Inflammatory macrophage (primary cell): ENCODE measurements at regions not wholly inside any gene's neighbourhood (a gene's known extent, or its start where the extent isn't known, plus 50 kb on each side); places are given as distances from the start of the nearest gene placed in this dataset.
"Not testable (repeated sequence)": the region's sequence is repeated elsewhere in the genome, so short reads cannot be mapped to it uniquely, and the experiment has no call there.

Experiments used
- DNase-seq, 2 donors: peaks; one replicate each; pipeline ENCODE4 v3.0.0-alpha.2; 2020 to 2022

DNA sequence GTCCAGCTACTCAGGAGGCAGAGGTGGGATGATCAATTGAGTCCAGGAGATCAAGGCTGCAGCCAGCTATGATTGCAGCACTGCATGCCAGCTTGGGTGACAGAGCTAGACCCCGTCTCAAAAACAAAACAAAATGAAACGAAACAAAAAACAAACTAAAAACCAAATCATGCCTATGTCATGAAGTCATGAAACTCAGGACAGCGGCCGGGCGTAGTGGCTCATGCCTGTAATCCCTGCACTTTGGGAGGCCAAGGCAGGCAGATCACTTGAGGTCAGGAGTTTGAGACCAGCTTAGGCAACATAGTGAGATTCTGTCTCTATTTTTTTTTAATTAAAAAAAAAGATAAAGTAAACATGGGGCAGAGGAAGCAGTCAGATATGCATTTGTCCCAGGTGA is 472.6 kb downstream of the GOLGA6L6 start:
- DNase-seq: not testable (repeated sequence)

DNA sequence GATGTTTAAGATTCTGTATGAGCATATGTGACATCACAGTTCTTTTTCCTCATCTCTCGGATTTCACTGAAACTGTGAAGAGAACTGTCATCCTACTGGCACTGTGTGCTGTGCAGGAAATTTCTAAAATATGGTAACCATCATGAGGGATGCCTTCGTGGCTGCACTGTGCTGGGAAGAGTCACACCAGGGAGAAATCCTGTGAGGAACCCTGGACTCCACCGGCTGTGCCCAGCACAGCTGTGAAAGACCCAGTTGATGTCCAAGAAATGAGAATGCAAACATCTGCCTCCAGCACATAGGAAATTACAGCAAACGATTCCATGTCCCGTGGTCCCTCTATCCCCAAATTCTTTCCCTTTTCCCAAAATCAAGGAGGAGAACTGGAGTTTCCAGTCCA is 475.4 kb downstream of the GOLGA6L6 start:
- peak in 1 of 2 donors; percentile 0 for DNase-seq

DNA sequence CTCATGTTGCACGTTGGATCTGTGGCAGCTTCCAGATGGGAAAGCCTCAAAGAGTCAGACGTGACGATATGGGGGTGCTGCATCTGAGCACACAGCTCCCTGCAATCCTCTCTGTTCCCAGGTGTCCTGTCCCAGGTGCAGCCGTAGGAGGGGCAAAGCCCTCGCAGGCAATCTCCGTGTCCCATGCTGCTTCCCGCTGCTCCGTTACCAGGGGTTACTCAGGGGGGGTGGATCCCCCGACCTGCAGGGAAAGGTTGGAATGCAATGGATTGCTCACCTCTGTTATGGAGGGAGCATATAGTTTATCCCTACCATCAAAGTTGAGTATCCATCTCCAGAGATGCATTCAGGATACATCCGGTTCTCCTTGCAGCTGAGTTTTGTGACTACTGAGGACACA is 476.1 kb downstream of the GOLGA6L6 start:
- DNase-seq: not testable (repeated sequence)

DNA sequence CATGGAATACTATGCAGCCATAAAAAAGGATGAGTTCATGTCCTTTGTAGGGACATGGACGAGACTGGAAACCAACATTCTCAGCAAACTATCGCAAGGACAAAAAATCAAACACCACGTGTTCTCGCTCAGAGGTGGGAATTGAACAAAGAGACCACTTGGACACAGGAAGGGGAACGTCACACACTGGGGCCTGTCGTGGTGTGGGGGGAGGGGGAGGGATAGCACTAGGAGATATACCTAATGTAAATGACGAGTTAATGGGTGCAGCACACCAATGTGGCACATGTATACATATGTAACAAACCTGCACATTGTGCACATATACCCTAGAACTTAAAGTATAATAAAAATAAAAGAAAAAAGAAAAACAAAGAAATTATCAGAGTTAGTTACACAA is 478.4 kb downstream of the GOLGA6L6 start:
- not testable (repeated sequence) for DNase-seq

DNA sequence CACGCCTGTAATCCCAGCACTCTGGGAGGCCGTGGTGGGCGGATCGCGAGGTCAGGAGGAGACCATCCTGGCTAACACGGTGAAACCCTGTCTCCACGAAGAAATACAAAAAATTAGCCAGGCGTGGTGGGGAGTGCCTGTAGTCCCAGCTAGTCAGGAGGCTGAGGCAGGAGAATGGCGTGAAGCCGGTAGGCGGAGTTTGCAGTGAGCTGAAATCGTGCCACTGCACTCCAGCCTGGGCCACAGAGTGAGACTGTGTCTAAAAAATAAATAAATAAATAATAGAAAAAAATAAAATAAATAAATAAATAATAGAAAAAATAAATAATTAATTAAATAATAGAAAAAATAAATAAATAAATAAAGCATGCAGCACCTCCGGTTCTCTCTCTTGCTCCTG is 480.8 kb downstream of the GOLGA6L6 start:
- DNase-seq: not testable (repeated sequence)

DNA sequence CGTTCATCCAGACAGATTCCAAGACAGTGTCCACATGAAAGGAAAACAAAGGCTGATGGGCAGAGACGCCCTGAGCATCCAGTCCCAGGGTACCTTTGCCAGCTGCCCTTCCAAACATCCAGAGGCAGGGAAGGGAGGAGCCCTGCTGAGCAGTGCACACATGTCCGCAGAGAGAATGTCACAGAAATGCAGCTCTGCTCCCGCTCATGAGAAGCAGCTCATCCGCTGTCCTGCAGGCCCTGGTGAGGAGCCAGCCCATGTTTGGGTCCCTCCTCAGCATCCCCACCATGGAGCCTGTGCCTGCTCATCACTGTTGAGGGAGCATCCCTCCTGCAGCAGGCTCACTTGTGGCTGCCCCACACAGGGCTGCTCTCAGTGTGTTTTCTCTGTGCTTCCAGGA is 484.7 kb downstream of the GOLGA6L6 start:
- not testable (repeated sequence) for DNase-seq

DNA sequence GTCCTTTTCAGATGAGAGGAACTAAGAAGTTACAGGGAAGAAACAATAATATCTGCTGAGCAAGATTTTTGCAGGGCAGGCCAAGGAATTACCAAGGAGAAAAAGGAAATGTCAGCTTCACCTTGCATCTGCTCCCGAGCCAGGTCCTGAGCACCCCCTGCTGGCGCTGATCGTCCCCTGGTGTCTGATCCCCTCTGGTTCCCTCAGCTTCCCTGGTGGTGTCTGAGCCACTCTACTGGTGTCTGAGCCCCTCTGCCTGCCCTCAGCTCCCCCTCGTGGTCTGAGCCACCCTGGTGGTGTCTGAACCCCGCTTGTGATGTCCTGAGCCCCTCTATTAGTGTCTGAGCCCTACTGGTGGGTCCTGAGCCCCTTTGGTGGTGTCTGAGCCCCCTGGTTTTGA is 485.7 kb downstream of the GOLGA6L6 start:
- peak in 1 of 2 donors; percentile 0 for DNase-seq

DNA sequence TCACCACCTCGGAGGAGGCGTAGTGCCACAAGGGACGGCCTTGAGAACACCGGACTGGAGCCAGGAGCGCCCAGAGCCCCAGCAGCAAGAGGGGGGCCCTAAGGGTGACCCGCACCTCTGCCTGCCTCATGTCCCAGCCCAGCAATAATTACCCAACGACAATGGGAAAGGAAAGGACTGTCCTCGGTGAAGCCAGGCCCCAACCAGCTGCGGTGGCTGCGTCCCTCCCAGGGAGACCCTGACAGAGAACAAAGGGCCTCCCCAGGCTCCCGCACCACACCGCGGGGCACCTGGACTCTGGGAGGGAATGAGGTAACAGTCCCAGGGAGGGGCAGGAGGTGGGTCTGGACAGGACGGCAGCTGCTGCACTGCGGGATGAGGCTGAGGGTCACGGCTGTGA is 493.4 kb downstream of the GOLGA6L6 start:
- not testable (repeated sequence) for DNase-seq

DNA sequence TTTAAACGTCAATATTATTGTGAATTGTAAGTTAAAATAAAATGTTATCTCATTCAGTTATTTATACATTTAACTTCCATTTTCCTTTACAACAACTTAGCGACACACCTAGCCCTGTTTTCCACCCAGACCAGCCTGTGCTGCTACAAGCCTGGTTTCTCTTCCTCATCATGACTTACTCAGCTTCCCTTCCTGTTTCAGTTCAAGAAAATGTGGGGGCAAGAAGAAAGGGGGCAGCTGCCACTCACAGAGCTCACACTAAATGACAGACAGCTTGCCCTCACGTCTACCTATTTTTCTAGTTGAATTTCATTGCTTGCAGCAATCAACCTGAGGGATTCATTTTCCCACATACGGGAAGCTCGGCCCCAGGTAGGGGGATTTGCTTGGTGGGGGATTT is 496.4 kb downstream of the GOLGA6L6 start:
- DNase-seq: not testable (repeated sequence)

DNA sequence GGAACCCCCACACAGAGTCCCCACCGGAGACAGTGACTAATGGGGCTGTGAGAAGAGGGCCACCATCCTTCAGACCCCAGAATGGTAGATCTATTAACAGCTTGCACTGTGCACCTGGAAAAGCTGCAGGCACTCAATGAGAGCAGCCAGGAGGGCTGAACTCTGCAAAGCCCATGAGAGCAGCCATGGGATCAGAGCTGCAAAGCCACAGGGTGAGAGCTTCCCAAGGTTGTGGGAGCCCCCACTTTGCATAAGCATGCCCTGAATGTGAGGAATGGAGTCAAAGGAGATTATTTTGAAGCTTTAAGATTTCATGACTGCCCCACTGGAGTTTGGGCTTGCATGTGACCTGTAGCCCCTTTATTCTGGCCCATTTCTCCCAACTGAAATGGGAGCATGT is 500.9 kb downstream of the GOLGA6L6 start:
- DNase-seq: not testable (repeated sequence)

DNA sequence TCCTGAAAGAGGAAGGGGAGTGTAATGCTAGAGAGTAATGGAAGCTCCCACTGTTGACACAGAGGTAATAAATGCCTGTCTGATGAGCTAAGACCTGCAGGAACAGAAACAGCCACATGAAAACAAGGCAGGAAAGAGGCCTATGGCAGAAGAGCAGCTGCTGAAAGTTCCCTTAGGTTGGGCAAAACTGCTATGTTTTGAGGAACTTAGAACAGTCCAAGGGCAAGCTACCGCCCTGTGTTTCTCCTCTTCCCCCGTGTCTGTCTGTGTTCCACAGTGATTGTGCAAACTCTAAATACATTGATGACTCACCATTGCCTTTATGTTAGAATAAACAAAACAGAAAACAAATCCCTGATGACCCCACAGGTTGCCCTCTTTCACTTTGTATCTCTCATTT is 516.6 kb downstream of the GOLGA6L6 start:
- not testable (repeated sequence) for DNase-seq

DNA sequence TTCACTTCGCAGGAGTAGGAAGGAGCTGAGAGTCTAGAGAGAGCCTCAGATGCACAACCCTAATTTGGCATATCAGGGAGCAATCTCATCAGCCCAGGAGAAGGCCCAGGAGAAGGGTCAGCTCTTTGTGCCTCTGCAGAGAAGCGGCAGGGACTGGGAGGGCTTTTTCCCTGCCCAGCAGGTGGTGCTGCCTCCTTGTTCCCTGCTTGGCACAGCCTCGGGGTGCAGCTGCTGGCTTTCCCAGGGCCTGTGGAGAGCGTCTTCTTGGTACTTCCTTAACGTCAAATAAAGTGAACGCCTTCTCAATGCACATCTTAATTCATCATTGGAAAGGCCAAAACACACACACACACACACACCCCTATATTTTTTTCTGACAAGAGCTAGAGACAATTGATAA is 519.3 kb downstream of the GOLGA6L6 start:
- DNase-seq: not testable (repeated sequence)

DNA sequence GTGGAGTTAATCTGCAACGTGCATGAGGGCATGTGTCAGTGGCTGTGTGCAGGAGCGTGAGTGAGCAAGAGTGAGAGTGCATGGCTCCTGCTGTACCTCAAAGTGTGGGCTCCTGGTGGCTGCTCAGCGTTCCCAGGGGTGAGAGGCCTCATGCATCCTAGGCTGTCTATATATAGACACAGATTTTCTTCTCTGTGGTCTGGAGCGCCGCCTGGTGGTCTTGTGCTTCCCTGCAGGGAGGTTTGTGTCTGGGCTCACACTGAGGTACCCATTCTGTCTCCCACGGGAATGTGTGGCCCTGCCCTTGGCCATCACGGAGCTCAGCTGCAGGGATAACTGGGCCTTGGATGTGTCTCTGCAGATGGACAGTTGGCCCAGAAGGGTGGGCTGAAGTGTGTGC is 520.2 kb downstream of the GOLGA6L6 start:
- DNase-seq: not testable (repeated sequence)

DNA sequence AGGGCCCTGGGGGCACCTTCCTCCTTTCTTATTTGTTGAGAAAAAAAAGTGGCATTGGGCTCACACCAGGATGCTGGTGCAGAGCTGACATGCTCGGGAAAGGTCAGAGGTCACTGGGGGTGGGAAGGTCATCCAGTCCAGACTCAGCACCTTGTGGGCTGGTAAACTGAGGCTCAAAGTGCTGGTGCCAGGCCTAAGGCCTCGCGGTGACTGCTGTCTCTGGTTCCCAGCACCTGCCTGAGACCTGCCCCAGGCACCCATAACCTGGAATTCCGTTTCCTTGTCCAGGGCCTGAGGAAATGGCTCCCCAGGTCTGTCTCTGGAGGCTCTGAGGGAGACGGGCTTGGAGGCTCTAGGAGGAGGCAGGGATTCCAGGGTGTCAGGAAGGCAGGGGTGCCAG is 521.0 kb downstream of the GOLGA6L6 start:
- not testable (repeated sequence) for DNase-seq

DNA sequence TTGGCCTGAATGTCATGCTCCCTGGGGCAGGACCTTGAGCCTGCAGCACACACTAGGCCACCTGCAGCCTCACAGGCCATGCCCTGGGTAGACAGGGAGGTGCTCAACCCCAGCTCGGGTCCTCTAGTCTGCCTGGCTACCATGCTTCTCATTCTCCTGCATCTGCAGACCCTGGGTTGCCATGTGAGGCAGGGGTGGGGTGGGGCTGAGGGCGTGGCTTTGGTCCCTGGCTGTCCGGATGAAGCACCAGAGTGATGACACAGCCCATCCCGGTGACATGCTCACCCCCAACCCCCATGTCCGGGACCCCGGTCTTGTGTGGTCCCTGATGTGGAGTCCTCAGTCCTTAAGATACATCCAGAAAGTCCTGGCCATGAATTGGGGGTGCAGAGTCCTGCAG is 521.8 kb downstream of the GOLGA6L6 start:
- not testable (repeated sequence) for DNase-seq

DNA sequence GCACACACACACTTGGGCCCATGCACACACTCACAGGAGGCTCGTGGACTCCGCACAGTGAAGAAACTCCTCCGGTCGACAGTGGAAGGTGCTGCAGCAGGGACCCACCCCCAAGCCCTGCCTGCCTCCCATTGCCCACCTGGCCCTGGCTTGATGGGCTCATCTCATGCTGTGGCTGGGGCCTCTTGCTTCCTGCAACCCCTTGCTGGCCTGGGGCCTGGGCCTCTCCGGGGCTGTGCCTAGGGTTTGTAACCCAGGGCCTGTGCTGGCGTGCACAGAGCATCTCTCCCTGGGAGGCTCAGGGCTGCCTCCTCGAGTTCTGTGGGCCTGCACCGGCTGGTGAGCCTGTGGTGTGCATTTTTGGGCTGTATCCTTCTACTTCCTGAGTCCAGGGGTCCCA is 524.0 kb downstream of the GOLGA6L6 start:
- DNase-seq: not testable (repeated sequence)

DNA sequence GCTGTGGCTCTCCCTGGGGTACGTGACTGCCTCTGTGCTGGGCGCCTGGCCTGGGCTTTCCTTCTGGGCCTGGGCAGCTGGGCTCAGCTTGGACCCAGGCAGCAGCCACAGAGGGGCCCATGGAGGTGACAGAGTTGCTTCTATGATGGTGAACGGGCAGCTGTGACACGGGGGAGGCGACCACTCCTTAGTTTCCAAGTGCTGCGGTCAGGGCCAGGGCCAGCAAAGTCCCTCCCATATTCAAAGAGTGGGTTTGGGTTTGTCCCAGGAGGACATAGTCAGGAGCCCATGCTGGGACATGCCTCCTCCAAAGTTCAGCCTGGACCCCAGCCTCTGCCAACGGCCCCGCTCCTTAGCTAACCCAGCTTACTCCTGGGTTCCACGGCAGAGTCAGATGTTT is 524.7 kb downstream of the GOLGA6L6 start:
- DNase-seq: not testable (repeated sequence)

DNA sequence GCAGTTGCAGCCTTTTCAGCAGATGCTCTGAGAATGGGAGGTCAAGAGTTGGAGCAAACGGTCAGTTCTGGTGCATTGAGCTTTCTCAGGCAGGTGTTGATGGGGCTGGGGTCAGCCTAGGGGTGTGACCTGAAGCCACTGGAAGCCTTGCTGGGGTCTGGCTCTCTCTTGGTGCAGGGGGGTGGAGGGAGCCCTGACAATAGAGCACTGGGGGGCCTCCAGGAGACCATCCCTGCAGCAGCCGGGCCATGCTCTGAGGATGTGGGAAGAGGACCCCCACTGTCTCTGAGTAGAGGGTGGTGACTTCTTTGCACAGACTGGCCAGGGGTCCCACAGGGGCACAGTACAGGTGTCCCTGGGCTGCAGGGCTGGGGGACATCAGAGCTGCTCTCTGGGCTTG is 528.8 kb downstream of the GOLGA6L6 start:
- DNase-seq: not testable (repeated sequence)

DNA sequence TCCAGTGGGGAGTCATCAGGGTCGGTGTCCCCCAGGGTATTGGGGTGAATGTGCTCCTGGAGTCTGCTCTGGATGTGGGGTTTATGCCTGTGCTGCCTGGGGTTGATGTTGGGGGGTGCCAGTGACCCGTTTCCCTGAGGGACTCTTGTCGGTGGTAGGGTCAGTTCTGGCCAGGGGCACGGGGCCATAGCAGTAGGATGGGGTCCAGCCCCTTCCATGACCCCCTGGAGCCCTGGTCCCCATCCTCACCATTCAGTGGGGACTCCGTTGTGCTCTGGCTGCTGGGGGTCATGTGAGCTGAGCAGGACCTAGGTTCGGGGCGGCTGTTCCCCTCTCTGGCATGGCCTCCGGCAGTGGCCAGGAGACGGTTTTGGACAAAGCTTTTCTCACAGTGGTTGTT is 530.8 kb downstream of the GOLGA6L6 start:
- not testable (repeated sequence) for DNase-seq

DNA sequence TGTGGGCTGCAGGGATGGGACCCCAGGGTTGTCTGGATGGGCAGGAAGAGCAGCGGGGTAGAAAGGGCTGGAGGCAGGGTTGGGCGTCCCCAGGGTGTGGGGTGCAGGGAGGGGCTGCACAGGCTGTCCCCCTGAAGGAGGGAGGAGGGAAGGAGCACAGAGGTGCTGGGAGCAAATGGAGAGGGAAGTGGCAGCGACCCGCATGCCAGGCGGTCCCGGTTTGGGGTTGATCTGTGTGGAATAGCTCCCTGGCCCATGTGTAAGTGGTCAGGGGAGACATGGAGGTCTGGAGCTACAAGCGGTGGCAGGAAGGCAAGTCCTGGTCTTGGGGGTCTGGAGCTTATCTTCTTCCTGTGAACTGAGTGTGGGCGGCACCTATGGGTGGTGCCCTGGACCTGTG is 532.0 kb downstream of the GOLGA6L6 start:
- DNase-seq: not testable (repeated sequence)

DNA sequence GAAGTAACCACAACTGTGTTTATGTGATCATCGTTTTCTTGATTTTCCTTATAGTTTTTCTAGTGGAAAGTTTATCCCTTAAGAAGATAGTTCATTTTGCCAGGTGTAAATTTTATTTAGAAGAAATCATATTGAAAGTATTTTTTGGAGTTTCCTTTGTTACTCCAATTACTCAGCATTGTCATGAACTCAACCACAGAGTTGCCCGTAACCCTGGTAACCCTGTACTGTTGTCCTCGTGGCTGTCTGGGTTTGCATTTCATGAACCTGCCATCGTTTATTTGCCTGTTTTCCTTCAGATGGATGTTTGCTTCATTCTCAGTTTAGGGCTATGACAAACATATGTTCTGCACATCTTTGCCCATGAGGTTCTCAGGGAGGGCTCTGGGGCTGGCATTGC is 534.3 kb downstream of the GOLGA6L6 start:
- not testable (repeated sequence) for DNase-seq

DNA sequence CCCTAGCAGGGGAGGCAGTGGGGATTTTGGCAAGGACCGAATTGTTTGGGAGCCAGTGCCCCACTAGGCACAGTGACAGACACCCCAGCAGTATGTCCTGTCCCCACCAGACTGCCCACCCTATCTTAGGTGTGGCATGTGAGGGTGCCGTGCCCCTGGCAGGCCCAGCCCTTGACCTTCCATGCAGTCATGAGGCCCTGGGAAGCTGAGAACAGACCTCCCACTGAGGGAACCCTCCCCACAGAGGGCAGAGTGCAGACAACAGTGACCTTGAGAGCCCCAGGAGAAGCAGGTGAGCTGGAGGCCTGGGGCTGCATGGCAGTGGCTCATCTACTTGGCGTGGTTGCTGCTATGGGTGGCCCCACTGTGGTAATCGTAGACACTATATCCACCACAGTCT is 538.1 kb downstream of the GOLGA6L6 start:
- not testable (repeated sequence) for DNase-seq

DNA sequence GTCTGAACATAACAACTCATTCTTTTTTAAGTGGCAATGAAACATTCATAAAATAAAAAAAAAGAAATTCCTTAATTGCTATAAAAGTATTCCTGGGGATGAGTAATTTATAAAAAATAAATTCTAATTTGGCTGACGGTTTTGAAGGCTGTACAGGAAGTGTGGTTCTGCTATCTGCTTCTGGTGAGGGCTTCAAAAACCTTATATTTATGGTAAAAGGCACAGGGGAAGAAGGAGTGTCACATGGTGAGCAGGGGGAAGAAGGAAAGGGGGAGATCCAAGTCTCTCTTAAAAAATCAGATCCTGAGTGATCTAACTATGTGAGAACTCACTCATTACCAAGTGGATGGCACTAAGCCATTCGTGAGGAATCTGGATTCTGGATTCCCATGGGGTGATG is 539.0 kb downstream of the GOLGA6L6 start:
- not testable (repeated sequence) for DNase-seq

DNA sequence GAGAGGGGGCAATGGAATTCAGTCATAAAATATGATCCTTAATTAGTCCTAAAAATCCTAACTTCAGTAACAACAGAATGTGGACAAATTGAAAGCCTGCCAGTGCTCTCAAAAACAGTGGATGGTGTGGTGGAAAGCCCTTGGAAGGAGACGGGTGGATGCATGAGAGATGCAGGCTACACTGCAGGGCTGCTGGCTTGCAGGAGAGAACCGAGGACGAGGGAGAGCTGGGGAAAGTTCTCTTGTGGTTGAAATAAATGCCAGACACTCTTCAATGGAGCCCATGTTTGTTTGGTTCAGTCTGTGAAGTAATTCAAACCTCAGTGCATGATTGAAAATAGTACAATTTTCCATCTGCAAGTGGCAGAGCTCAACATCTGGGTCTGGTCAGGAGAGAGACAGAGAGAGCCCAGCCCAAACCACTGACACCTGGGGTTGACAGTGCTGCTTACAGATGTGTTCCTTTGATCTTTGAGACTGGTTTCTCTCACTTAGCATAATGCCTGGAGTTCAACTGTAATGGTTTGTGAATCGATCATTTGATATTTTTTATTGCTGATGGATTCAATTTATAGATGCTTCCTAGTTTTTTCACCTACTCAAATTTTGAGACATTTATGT is 544.9 kb downstream of the GOLGA6L6 start:
- not testable (repeated sequence) for DNase-seq

DNA sequence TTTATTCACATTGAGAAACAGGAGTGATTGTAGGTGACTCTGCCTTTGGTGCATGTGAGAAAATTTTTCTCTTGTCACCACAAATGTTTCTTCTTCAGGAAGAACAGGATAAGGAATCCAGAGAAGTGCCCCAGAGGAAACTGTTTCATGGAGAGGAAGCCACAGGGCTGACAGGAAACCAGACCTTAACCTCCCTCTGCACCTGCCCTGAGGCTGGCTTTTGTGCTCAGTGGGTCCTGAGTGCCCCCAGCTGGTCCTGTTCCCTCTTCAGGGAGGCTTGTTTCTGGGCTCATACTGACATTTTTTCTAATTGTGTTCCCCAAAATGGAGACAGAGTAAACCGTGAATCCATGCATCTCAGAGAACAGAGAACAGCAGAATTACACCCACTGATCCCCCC is 546.3 kb downstream of the GOLGA6L6 start:
- DNase-seq: not testable (repeated sequence)
